GM12892 (cell line): ENCODE measurements at regions not wholly inside any gene's neighbourhood (a gene's known extent, or its start where the extent isn't known, plus 50 kb on each side); places are given as distances from the start of the nearest gene placed in this dataset.

Experiments used
- POLR2A ChIP-seq: IDR thresholded peaks from 2 replicates; pipeline ENCODE4 v1.6.1; 2011; ENCODE audit warnings: low read depth, low read length, control low read depth
- POLR2AphosphoS5 ChIP-seq: IDR thresholded peaks from 2 replicates; pipeline ENCODE4 v1.6.1; 2011; ENCODE audit warnings: low read depth, low read length, control low read depth
- TAF1 ChIP-seq: IDR thresholded peaks from 2 replicates; pipeline ENCODE4 v1.6.1; 2011; ENCODE audit warnings: low read depth, mild to moderate bottlenecking, control low read depth, low read length, borderline replicate concordance

GRCh38 chr3:162701211-162701610 is 1204.6 kb downstream of the OTOL1 start:
- TF ChIP-seq POLR2AphosphoS5 = no peak
- TF ChIP-seq POLR2A = no peak
- no peak for TF ChIP-seq TAF1
